Prostate gland (tissue), 2 donors: ENCODE measurements at regions not wholly inside any gene's neighbourhood (a gene's known extent, or its start where the extent isn't known, plus 50 kb on each side); places are given as distances from the start of the nearest gene placed in this dataset.

Experiments used
- POLR2A ChIP-seq: fragments of 450-650 bp; IDR thresholded peaks from one replicate; pipeline ENCODE4 v1.6.1; 2016; ENCODE audit warnings: antibody characterized with exemption, mild to moderate bottlenecking
- POLR2AphosphoS5 ChIP-seq: sonication (generic); formaldehyde crosslinking; IDR thresholded peaks from one replicate; pipeline ENCODE4 v1.6.1; 2017; ENCODE audit warnings: antibody characterized with exemption
- TF ChIP-seq, protein P1 (sequence below), 4 experiments: fragments of 200-600 bp in 2 of 4; fragments of 450-650 bp in 2 of 4; sonication (generic) in 2 of 4; IDR thresholded peaks; 1 replicate in 3 of 4; 2 replicates in 1 of 4; pipeline ENCODE4 v1.5.1; 2016 to 2019; ENCODE audit warnings: antibody characterized with exemption in 4 of 4, mild to moderate bottlenecking in 2 of 4, moderate library complexity in 2 of 4

DNA sequence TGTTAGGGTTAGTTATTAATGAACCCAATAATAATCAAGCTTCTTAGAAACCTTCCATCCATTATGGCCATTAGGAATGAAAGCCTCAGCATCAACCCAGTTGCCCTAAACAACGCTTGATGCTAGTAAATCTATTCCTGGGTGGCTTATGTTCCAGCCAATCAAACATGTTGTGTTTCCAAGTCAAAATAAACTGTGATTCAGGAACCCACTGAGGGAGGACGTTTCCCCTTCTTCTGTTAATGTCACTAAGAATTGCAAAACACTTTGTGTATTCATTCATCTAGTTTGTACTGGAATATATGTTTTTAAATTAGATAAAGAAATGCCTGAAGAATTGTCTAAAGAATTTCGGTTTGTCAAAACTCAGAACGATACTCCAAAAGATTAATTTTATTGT is 142.5 kb upstream of the MSX2 start:
- TF ChIP-seq, protein P1, sequence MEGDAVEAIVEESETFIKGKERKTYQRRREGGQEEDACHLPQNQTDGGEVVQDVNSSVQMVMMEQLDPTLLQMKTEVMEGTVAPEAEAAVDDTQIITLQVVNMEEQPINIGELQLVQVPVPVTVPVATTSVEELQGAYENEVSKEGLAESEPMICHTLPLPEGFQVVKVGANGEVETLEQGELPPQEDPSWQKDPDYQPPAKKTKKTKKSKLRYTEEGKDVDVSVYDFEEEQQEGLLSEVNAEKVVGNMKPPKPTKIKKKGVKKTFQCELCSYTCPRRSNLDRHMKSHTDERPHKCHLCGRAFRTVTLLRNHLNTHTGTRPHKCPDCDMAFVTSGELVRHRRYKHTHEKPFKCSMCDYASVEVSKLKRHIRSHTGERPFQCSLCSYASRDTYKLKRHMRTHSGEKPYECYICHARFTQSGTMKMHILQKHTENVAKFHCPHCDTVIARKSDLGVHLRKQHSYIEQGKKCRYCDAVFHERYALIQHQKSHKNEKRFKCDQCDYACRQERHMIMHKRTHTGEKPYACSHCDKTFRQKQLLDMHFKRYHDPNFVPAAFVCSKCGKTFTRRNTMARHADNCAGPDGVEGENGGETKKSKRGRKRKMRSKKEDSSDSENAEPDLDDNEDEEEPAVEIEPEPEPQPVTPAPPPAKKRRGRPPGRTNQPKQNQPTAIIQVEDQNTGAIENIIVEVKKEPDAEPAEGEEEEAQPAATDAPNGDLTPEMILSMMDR (IDR thresholded peaks at IDR 0.05), result no peak
- TF ChIP-seq POLR2A (no peak), POLR2AphosphoS5 (no peak)
